ENCODE measurements at regions not wholly inside any gene's neighbourhood (a gene's known extent, or its start where the extent isn't known, plus 50 kb on each side); places are given as distances from the start of the nearest gene placed in this dataset.

DNA sequence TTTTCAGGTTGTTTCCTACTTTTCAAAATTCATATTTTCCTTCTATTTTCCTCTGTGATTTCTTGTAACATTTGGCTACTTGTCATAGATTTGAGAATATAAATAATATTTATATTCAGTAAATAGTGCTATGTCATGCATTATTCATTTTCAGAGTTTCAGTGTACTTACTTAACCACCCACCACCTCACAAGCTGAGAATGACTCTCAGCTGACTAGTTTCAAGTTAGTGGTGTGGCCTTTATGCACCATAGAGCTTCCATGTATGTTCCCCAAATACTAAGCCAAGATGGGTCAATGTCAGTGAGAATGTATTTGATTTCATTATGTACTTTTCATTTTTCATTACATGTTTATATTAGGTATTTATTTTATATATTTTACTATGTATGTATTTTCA, 56.9 kb upstream of the RGS1 start:
- H3K36me3 Mint-ChIP-seq (ENCODE audit: low read depth): no peaks in the 10 kb centered on the region
- DNase-seq (ENCODE audit: low read depth, low spot score): no peak
- TF ChIP-seq, protein P1, sequence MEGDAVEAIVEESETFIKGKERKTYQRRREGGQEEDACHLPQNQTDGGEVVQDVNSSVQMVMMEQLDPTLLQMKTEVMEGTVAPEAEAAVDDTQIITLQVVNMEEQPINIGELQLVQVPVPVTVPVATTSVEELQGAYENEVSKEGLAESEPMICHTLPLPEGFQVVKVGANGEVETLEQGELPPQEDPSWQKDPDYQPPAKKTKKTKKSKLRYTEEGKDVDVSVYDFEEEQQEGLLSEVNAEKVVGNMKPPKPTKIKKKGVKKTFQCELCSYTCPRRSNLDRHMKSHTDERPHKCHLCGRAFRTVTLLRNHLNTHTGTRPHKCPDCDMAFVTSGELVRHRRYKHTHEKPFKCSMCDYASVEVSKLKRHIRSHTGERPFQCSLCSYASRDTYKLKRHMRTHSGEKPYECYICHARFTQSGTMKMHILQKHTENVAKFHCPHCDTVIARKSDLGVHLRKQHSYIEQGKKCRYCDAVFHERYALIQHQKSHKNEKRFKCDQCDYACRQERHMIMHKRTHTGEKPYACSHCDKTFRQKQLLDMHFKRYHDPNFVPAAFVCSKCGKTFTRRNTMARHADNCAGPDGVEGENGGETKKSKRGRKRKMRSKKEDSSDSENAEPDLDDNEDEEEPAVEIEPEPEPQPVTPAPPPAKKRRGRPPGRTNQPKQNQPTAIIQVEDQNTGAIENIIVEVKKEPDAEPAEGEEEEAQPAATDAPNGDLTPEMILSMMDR (conservative IDR thresholded peaks at IDR 0.05): no peak
- no peak overlapping the region for H3K27ac Mint-ChIP-seq (ENCODE audit: unreplicated experiment)
- no peaks in the 10 kb centered on the region for H3K9me3 Mint-ChIP-seq
- no peaks in the 10 kb centered on the region for H3K27me3 Mint-ChIP-seq (ENCODE audit: low read depth)
- H3K4me3 Mint-ChIP-seq: no peak overlapping the region
- H3K4me1 Mint-ChIP-seq: peaks cover 7% of the 10 kb centered on the region

DNA sequence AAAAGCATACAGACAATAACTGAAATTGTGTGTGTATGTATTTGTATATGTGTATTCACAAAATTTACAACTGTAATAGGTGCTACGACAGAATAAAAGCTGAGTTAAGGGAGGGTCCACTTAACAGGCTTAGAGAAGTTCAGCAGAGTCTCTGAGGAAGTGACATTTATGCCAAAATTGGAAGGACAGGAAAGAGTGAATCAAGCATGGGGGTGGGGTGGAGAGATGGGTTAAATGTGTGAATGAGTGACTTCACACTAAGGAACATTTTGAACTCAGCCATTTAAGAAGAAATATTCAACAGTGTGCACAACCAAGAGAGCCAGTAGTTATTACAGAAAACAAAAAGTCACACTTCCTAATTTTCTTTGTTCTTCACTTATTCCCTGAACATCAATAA, 53.8 kb upstream of the RGS1 start:
- Mint-ChIP-seq H3K9me3 (peaks cover 4% of the 10 kb centered on the region), H3K27me3 (ENCODE audit: low read depth) (no peaks in the 10 kb centered on the region), H3K4me1 (peaks cover 6% of the 10 kb centered on the region), H3K4me3 (no peak overlapping the region), H3K27ac (ENCODE audit: unreplicated experiment) (no peak overlapping the region), H3K36me3 (ENCODE audit: low read depth) (no peaks in the 10 kb centered on the region)
- TF ChIP-seq, protein P1 (conservative IDR thresholded peaks at IDR 0.05): no peak
- no peak for DNase-seq (ENCODE audit: low read depth, low spot score)

DNA sequence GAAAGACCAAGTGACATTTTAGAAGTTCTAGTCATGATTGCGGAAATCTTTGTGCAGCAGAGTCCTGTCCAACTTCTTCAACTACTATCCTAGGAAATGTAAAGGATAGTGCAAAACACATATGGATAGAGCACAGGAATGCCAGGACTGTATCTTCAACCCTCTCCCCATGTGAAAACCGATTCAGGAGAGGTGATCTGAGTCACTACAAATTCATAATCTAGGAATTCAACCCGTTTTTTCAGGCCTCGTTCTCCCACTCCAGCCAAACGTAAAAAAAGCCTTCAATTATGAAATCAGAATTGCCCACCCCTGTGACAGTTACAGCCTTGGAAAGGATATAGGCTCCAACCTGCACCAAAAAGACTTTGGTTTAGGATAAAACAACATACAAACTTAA, 52.9 kb upstream of the RGS1 start:
- peaks cover 4% of the 10 kb centered on the region for H3K9me3 Mint-ChIP-seq
- no peaks in the 10 kb centered on the region for H3K36me3 Mint-ChIP-seq (ENCODE audit: low read depth)
- H3K4me3 Mint-ChIP-seq: no peak overlapping the region
- peaks cover 5% of the 10 kb centered on the region for H3K4me1 Mint-ChIP-seq
- no peaks in the 10 kb centered on the region for H3K27me3 Mint-ChIP-seq (ENCODE audit: low read depth)
- no peak for DNase-seq (ENCODE audit: low read depth, low spot score)
- H3K27ac Mint-ChIP-seq (ENCODE audit: unreplicated experiment): no peak overlapping the region
- TF ChIP-seq, protein P1 (conservative IDR thresholded peaks at IDR 0.05): no peak

DNA sequence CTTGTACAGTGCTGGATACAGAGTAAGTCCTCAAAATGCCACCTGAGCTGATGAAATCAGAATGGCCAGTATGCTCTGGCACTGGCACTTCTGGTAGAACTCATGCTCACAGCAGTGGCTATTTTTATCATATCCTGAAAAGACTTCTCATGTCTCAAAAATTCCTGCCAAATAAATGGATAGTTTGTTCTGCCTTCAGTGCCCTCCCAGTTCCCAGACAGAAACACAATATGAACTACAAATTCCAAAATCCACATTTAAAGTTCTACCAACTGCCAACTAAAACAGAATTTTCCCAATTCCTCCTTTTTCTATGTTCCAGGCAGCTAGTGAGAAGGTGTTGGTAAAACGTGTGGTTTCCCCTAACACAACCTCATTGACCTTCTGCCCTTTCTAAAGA, 51.4 kb upstream of the RGS1 start:
- Mint-ChIP-seq H3K9me3 (peaks cover 4% of the 10 kb centered on the region), H3K27ac (ENCODE audit: unreplicated experiment) (no peak overlapping the region), H3K36me3 (ENCODE audit: low read depth) (no peaks in the 10 kb centered on the region), H3K27me3 (ENCODE audit: low read depth) (no peaks in the 10 kb centered on the region), H3K4me1 (peaks cover 13% of the 10 kb centered on the region), H3K4me3 (no peak overlapping the region)
- TF ChIP-seq, protein P1 (conservative IDR thresholded peaks at IDR 0.05): no peak
- no peak for DNase-seq (ENCODE audit: low read depth, low spot score)

Data from neural crest cell (in vitro differentiated cells).